ENCODE measurements at regions not wholly inside any gene's neighbourhood (a gene's known extent, or its start where the extent isn't known, plus 50 kb on each side); places are given as distances from the start of the nearest gene placed in this dataset.

- intact Hi-C loops (cut with DNase I; ENCODE audit: low total_unique reads) = no loop called here
- peaks cover 0 to 11% (median 2%) of the 10 kb centered on the region in 8 donors for H3K9me3 ChIP-seq
- 70 to 95% (median 78%) methylated on average over 9 of the region's 9 CpGs for WGBS, 5 donors
- H3K36me3 ChIP-seq = no peaks in the 10 kb centered on the region
- no peak for TF ChIP-seq POLR2A (IDR thresholded peaks at IDR 0.05)
- no peak for TF ChIP-seq CTCF (IDR thresholded peaks at IDR 0.05 in 8 of 11, conservative IDR thresholded peaks at IDR 0.05 in 3 of 11)
- no peak for TF ChIP-seq POLR2AphosphoS5 (IDR thresholded peaks at IDR 0.05)
- no peak overlapping the region for H3K27ac ChIP-seq
- no peak for DNase-seq
- H3K4me1 ChIP-seq = no peaks in the 10 kb centered on the region
- H3K27me3 ChIP-seq (replicated peaks in 1 of 7) = no peaks in the 10 kb centered on the region
- H3K4me3 ChIP-seq = no peak overlapping the region
Measured at GRCh38 chr4:123546573-123547060, 150.0 kb downstream of the SPRY1 start.

- no peak for TF ChIP-seq POLR2A (IDR thresholded peaks at IDR 0.05)
- no peak for TF ChIP-seq POLR2AphosphoS5 (IDR thresholded peaks at IDR 0.05)
- TF ChIP-seq CTCF (IDR thresholded peaks at IDR 0.05 in 8 of 11, conservative IDR thresholded peaks at IDR 0.05 in 3 of 11) = no peak
- Histone ChIP-seq H3K4me1 (no peaks in the 10 kb centered on the region), H3K27ac (no peak overlapping the region), H3K4me3 (no peak overlapping the region), H3K27me3 (replicated peaks in 1 of 7) (no peaks in the 10 kb centered on the region), H3K36me3 (no peaks in the 10 kb centered on the region), H3K9me3 (peaks cover 0 to 11% (median 2%) of the 10 kb centered on the region in 8 donors)
- intact Hi-C loops (cut with DNase I; ENCODE audit: low total_unique reads) = no loop called here
- 92 to 96% (median 94%) methylated on average over 26 of the region's 26 CpGs for WGBS, 5 donors
- no peak for DNase-seq
Measured at GRCh38 chr4:123547216-123548165, 150.9 kb downstream of the SPRY1 start.

GRCh38 chr4:123553279-123553678 is 156.7 kb downstream of the SPRY1 start:
- intact Hi-C loops (cut with DNase I; ENCODE audit: low total_unique reads) = no loop called here
- H3K4me3 ChIP-seq = no peak overlapping the region
- WGBS, 5 donors = 34 to 66% (median 49%) methylated on average over 4 of the region's 4 CpGs
- H3K27me3 ChIP-seq (replicated peaks in 1 of 7) = no peaks in the 10 kb centered on the region
- no peak for DNase-seq
- no peak overlapping the region for H3K27ac ChIP-seq
- peaks cover 0 to 30% (median 13%) of the 10 kb centered on the region in 6 donors for H3K4me1 ChIP-seq
- no peak for TF ChIP-seq POLR2AphosphoS5 (IDR thresholded peaks at IDR 0.05)
- TF ChIP-seq CTCF (IDR thresholded peaks at IDR 0.05 in 8 of 11, conservative IDR thresholded peaks at IDR 0.05 in 3 of 11) = no peak
- no peak for TF ChIP-seq POLR2A (IDR thresholded peaks at IDR 0.05)
- no peaks in the 10 kb centered on the region for H3K36me3 ChIP-seq
- H3K9me3 ChIP-seq = peaks cover 0 to 11% (median 2%) of the 10 kb centered on the region in 8 donors
